AG04450 (cell line): ENCODE measurements at regions not wholly inside any gene's neighbourhood (a gene's known extent, or its start where the extent isn't known, plus 50 kb on each side); places are given as distances from the start of the nearest gene placed in this dataset.

Experiments used
- CTCF ChIA-PET: fragments of 300-600, 350-600 bp; formaldehyde crosslinking; extraction: SDS; loops from one replicate; lab custom pipeline; 2022; ENCODE audit warnings: antibody characterized with exemption, inconsistent platforms; lab: Charles Lee
- POLR2A ChIA-PET: fragments of 350-600 bp; formaldehyde crosslinking; extraction: SDS; loops from one replicate; lab custom pipeline; 2021; ENCODE audit warnings: antibody characterized with exemption, inconsistent platforms; lab: Yijun Ruan, JAX
- DNase-seq: peaks from one replicate; pipeline ENCODE4 v3.0.0-alpha.2; 2011; ENCODE audit warnings: low read depth, low spot score
- H3K27ac ChIP-seq: one replicate; pipeline ENCODE4 v1.5.1; 2012; ENCODE audit warnings: low read depth, low read length, control low read depth
- H3K27me3 ChIP-seq: one replicate; pipeline ENCODE4 v1.6.0; 2012; ENCODE audit warnings: low read length; ENCODE audit not compliant: control insufficient read depth, insufficient read depth
- H3K4me3 ChIP-seq: 2 replicates; pipeline ENCODE4 v1.5.1; 2011; ENCODE audit warnings: mild to moderate bottlenecking, low read depth, low read length, control low read depth
- H3K9me3 ChIP-seq: 2 replicates; pipeline ENCODE4 v1.5.1; 2012; ENCODE audit warnings: low read length; ENCODE audit not compliant: control insufficient read depth, insufficient read depth
- CTCF ChIP-seq: IDR thresholded peaks from 2 replicates; pipeline ENCODE4 v1.5.1; 2011; ENCODE audit warnings: low read depth, low read length, control low read depth, inconsistent platforms

- no peak for DNase-seq
- H3K4me3 ChIP-seq = peak overlapping the region; percentile 84
- CTCF ChIA-PET = interaction anchor here (1.1 to 2.6 kb wide), 3 partner anchors 87 to 249 kb away, joined by 4 to 29 read pairs (median 22); no protein-coding TSS in a partner anchor
- peak overlapping the region; percentile 84 for H3K27ac ChIP-seq
- POLR2A ChIA-PET = interaction anchor here (0.6 to 1.1 kb wide), 3 partner anchors 37 to 74 kb away, joined by 3 to 5 read pairs (median 3); no protein-coding TSS in a partner anchor
- no peak for TF ChIP-seq CTCF
- no peaks in the 10 kb centered on the region; the same call in 1 of the 2 replicates for H3K9me3 ChIP-seq
- H3K27me3 ChIP-seq = no peaks in the 10 kb centered on the region
These were observed 79.1 kb downstream of the NDUFS5 start for GRCh38 chr1:39105061-39105840.

- Histone ChIP-seq H3K4me3 (peak overlapping the region; percentile 84), H3K27ac (peak overlapping the region; percentile 68), H3K9me3 (no peaks in the 10 kb centered on the region; the same call in 1 of the 2 replicates), H3K27me3 (no peaks in the 10 kb centered on the region)
- POLR2A ChIA-PET = interaction anchor here (0.6 to 2.2 kb wide), 8 partner anchors 36 to 154 kb away, joined by 3 to 11 read pairs (median 4); no protein-coding TSS in a partner anchor
- CTCF ChIA-PET = interaction anchor here (0.5 to 3.2 kb wide), 4 partner anchors 7 to 169 kb away, joined by 3 to 22 read pairs (median 10); no protein-coding TSS in a partner anchor
- TF ChIP-seq CTCF = no peak
- no peak for DNase-seq
These were observed 80.0 kb downstream of the NDUFS5 start for GRCh38 chr1:39105841-39106765.

- H3K4me3 ChIP-seq = peak overlapping the region; percentile 84
- no peaks in the 10 kb centered on the region; the same call in 1 of the 2 replicates for H3K9me3 ChIP-seq
- CTCF ChIA-PET = interaction anchor here (0.5 to 3.2 kb wide), 4 partner anchors 8 to 169 kb away, joined by 3 to 22 read pairs (median 10); no protein-coding TSS in a partner anchor
- DNase-seq = no peak
- POLR2A ChIA-PET = interaction anchor here (0.5 to 2.2 kb wide), 6 partner anchors 35 to 157 kb away, joined by 3 to 11 read pairs (median 5); no protein-coding TSS in a partner anchor
- H3K27me3 ChIP-seq = no peaks in the 10 kb centered on the region
- H3K27ac ChIP-seq = peak overlapping the region; percentile 65
- no peak for TF ChIP-seq CTCF
These were observed 80.7 kb downstream of the NDUFS5 start for GRCh38 chr1:39106801-39107327.

- Histone ChIP-seq H3K4me3 (peak overlapping the region; percentile 84), H3K9me3 (no peaks in the 10 kb centered on the region; the same call in 1 of the 2 replicates), H3K27me3 (no peaks in the 10 kb centered on the region), H3K27ac (peak overlapping the region; percentile 65)
- no peak for DNase-seq
- TF ChIP-seq CTCF = no peak
- ChIA-PET POLR2A (interaction anchor here (0.5 to 2.2 kb wide), 6 partner anchors 34 to 1099 kb away, joined by 3 to 11 read pairs (median 4); no protein-coding TSS in a partner anchor), CTCF (interaction anchor here (0.9 to 5.2 kb wide), 6 partner anchors 9 to 280 kb away, joined by 3 to 35 read pairs (median 6); no protein-coding TSS in a partner anchor)
These were observed 81.5 kb downstream of the NDUFS5 start for GRCh38 chr1:39107341-39108290.
